SHP77 treated with DMSO at 0.1 percent for 48 hours (cell line): ENCODE measurements at regions not wholly inside any gene's neighbourhood (a gene's known extent, or its start where the extent isn't known, plus 50 kb on each side); places are given as distances from the start of the nearest gene placed in this dataset.

ENCODE experiments used
- DNase-seq: peaks from one replicate; lab custom pipeline; 2025; lab: John Stamatoyannopoulos, UW

DNA sequence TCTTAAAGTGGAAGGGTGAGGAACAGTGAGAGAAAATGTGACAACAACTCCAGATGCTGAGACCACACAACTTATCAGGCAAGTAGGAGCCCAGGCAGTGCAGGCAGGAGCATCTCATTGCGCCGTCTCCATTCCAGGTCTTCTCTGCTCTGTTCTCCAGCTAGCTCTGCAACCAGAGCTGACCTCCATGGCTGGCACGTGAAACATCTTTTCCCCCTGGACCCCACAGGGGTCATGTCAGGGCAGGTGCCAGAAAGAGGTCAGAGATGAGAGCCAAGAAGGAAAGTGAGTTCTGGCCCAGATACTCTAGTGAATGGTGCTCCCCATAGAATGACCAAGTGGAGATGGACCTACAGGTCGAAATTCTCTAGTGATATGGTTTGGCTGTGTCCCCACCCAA lies 281.4 kb downstream of the SMOC2 start:
- no peak for DNase-seq

DNA sequence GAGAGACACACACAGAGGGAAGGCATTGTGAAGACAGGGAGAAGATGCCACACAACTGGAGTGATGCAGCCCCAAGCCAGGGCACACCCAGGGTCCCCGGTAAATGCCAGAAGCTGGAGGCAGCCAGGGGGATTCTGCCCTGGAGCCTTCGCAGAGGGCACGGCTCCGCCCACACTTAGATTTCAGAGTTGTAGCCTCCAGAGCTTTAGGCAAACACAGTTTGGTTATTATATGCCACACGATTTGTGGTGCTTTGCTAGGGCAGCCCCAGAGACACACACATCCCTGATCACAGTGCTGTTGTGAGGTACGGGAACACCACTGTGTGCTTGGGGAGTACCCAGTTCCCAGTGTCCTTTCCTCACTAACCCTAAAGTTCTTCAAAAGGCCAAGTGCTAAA lies 280.6 kb downstream of the SMOC2 start:
- DNase-seq, result no peak

DNA sequence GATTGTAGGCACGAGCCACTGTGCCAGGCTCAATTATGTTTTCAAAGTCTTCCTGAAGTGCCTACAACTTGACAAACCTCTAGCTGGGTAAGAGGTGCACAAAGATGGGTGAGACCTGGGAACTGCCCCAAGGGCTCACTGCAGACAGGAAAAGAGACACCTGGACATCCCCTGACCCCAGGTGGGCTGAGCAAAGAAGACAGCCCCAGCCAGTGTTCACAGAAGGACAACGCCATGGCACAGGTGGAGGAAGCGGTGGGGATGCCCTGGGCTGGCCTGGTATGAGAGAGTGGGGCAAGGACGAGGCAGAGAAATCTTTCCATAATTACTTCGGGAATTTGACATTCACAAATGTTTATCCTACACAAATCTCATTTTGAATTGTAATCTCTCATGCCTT lies 278.9 kb downstream of the SMOC2 start:
- DNase-seq, result no peak

DNA sequence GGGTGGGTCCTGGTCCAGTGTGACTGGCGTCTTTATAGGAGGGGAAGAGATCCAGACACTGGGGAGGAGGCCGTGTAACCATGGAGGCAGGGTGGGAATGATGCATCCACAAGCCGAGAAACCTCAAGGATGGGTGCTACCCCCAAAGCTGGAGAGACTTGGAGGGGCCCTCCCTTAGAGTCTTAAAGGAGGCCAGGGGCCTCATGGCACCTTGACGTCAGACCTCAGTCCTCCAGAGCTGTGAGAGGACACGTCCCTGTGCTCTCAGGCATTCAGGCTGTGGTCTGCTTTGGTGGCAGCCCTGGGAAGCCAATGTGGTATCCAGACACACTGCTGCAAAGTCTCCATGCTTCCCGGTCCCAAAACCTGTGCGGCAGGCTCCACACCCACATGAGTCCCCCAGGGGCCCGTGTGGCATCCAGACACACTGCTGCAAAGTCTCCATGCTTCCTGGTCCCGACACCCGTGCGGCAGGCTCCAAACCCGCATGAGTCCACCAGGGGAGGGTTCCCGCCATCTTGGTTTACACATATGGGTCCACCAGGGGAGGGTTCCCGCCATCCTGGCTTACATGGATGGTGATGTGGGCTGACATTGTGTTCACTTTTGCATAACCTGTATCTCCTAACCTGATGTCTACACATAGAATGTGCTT lies 278.0 kb downstream of the SMOC2 start:
- DNase-seq, result no peak
